ENCODE measurements at regions not wholly inside any gene's neighbourhood (a gene's known extent, or its start where the extent isn't known, plus 50 kb on each side); places are given as distances from the start of the nearest gene placed in this dataset.
"Not testable (repeated sequence)": the region's sequence is repeated elsewhere in the genome, so short reads cannot be mapped to it uniquely, and the experiment has no call there.

GRCh38 chr20:56689318-56689717, 60.2 kb downstream of the TFAP2C start:
- FAIRE-seq = no peak

GRCh38 chr20:56689852-56690485, 60.9 kb downstream of the TFAP2C start:
- FAIRE-seq = no peak

- no peak for FAIRE-seq
Measured at GRCh38 chr20:56690531-56691175, 61.5 kb downstream of the TFAP2C start.

- FAIRE-seq = no peak
Measured at GRCh38 chr20:56691325-56691998, 62.4 kb downstream of the TFAP2C start.

GRCh38 chr20:56693217-56693616, 64.1 kb downstream of the TFAP2C start:
- FAIRE-seq = no peak

- FAIRE-seq = no peak
Measured at GRCh38 chr20:56697476-56697875, 68.4 kb downstream of the TFAP2C start.

GRCh38 chr20:56698297-56698696, 69.2 kb downstream of the TFAP2C start:
- FAIRE-seq = no peak

GRCh38 chr20:56698749-56699148, 69.6 kb downstream of the TFAP2C start:
- no peak for FAIRE-seq

- FAIRE-seq = no peak
Measured at GRCh38 chr20:56702931-56703840, 74.1 kb downstream of the TFAP2C start.

- FAIRE-seq = no peak
Measured at GRCh38 chr20:56706867-56707360, 77.8 kb downstream of the TFAP2C start.

GRCh38 chr20:56708991-56709390, 79.9 kb downstream of the TFAP2C start:
- no peak for FAIRE-seq

GRCh38 chr20:56710125-56710524, 81.0 kb downstream of the TFAP2C start:
- FAIRE-seq = no peak

GRCh38 chr20:56710577-56710976, 81.5 kb downstream of the TFAP2C start:
- FAIRE-seq = not testable (repeated sequence)

GRCh38 chr20:56711018-56711417, 81.9 kb downstream of the TFAP2C start:
- FAIRE-seq = no peak

- FAIRE-seq = no peak
Measured at GRCh38 chr20:56715309-56715708, 86.2 kb downstream of the TFAP2C start.

GRCh38 chr20:56715902-56716519, 86.9 kb downstream of the TFAP2C start:
- no peak for FAIRE-seq

GRCh38 chr20:56716806-56717205, 87.7 kb downstream of the TFAP2C start:
- no peak for FAIRE-seq

- FAIRE-seq = no peak
Measured at GRCh38 chr20:56718816-56719215, 89.7 kb downstream of the TFAP2C start.

- FAIRE-seq = no peak
Measured at GRCh38 chr20:56720620-56721213, 91.6 kb downstream of the TFAP2C start.

GRCh38 chr20:56722042-56722441, 92.9 kb downstream of the TFAP2C start:
- FAIRE-seq = no peak

GRCh38 chr20:56723331-56723730, 94.2 kb downstream of the TFAP2C start:
- no peak for FAIRE-seq

- FAIRE-seq = no peak
Measured at GRCh38 chr20:56724241-56724757, 95.2 kb downstream of the TFAP2C start.
